Hematopoietic multipotent progenitor cell treated with erythropoietin and hydrocortisone succinate and interleukin-3 and kit ligand, for 15 days (in vitro differentiated cells): ENCODE measurements at regions not wholly inside any gene's neighbourhood (a gene's known extent, or its start where the extent isn't known, plus 50 kb on each side); places are given as distances from the start of the nearest gene placed in this dataset.

Source experiments
- DNase-seq: peaks from one replicate; pipeline ENCODE4 v3.0.0-alpha.2; 2015; ENCODE audit warnings: low spot score

DNA sequence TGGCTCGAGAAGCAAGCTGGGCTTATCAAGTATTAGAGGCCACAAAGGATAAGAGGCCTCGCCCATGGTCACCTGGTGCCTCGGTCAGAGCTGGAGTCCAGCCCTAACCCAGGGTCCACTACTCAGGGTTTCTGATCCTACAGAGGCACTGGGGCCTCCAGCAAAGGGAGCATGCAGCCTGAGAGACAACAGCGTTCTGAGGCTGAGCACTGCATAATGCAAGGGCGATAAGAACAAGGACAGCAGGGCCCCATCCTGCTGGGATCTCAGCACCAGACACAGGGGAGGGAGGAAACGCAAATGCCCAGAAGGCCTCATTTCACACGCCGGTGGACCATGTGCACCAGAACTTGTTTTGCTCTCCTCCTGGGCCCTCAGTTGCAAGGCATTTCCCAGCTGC lies 63.0 kb downstream of the C5orf15 start:
- no peak for DNase-seq

DNA sequence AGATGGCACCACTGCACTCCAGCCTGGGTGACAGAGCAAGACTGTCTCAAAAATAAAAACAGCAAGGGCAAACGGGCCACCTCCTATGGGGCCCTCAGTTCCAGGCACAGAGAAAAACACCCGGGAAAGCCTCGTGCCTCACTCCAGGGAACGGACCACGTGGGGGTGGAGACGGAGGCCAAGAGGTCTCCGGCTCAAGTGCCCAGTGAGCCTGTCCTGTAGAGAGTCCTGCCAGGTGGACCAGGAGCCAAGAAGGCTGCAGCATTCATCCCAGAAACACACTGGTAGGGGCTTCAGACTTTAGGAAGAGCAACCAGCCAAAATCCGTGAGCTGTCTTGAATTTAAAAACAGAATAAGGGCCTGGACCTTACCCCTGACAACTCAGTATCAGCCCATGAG lies 63.8 kb downstream of the C5orf15 start:
- DNase-seq = no peak

DNA sequence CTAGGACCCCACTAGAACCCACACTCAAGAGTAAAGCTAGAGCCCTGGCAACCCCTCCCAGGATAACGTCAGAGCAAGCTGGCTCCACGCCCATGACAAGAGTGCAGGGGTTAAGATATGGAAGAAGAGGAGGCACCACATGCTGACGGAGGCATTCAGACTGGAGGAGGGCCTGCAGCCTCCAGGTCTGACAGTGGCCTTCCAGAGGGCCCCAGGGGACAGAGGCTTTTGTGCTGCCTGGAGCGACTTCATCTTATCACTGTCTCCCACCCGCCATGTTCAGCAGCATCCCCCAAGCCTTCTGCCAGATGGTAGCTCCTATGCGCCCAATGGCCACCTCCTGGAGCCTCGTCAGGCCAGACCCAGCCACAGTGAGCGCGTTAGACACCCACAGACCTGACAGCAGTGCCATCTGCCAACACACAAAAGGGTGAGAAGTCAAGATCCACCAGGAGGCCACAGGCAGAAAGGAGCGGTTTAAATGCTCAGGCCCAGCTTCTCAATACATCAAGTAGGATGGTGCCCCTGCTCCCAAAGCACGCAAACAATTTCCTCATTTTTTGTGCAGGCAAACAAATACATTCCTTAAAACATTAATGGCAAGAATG lies 65.8 kb downstream of the C5orf15 start:
- peak; percentile 93 for DNase-seq

DNA sequence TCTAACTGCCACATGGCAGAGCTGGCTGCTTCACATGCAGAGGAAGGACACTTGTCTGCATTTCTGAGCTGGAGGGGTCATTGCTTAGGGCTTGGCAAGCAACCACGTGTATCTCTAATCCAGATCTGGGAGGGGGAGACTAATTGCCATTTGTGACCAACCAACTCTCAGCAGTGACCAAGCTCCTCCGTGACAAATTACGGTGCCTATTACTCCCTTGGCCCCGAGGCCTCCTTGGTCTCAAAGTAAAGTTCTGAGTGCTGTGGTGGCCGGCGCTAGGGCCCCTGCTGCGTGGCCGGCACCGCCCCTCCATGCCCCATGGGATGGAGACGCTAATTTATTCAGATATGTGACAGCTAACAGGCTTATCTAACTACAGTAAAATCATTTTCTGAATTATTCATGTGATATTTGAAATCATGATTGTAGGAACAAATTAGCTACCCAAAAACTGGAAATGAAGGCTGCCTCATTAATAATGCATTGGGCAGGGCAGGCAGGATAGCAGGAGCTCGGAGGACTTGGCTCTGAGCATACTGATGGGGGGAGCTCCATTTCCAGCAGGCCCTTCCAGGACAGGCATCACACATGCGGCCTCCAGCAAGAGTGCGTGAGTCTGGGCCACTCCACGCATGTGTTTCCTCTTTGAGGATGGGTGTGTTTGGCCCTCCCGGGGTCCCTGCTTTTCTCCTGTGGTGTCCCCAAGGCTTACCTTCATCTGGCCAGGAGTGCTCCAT lies 67.7 kb downstream of the C5orf15 start:
- no peak for DNase-seq

DNA sequence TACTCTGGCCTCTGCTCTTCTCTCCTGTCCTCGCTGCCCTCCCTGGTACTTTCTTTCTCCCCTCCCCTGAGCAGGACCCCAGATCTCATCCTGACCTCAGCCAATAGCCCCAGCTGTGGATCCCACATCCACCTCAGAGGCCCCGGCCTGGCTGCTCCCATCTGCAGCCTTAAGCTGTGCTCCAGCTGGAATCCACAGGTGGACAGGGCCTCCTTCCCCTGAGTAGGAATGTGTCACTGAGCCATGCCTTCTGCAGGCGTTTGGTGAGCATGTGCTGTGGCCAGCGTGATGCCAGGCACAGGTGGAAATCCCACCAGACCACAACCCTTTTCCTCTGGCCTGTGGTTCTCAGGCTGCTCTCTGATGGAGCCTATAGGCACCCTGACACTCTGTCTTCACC lies 68.9 kb downstream of the C5orf15 start:
- no peak for DNase-seq

DNA sequence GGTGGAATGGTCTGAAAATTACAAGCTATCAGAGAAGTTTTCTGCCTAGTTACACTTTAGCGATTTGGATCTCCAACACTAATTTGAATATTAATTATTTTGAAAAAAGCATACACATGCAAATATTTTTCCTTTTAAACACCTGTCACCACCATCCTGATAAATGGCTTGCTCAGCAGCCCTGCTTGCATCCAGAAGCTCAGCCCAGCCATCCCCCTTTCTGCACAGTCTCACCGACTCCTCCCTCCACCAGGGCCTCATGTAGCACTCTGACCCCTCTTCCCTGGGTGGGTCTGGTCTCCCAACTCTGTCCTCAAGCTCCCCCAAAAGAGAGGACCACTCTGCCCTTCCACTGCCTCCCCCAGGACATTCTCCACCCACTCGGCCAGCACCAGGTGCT lies 70.0 kb downstream of the C5orf15 start:
- DNase-seq = no peak

GRCh38 chr5:133897431-133897830 lies 71.0 kb downstream of the C5orf15 start:
- no peak for DNase-seq

GRCh38 chr5:133896873-133897272 lies 71.6 kb downstream of the C5orf15 start:
- DNase-seq = no peak

DNA sequence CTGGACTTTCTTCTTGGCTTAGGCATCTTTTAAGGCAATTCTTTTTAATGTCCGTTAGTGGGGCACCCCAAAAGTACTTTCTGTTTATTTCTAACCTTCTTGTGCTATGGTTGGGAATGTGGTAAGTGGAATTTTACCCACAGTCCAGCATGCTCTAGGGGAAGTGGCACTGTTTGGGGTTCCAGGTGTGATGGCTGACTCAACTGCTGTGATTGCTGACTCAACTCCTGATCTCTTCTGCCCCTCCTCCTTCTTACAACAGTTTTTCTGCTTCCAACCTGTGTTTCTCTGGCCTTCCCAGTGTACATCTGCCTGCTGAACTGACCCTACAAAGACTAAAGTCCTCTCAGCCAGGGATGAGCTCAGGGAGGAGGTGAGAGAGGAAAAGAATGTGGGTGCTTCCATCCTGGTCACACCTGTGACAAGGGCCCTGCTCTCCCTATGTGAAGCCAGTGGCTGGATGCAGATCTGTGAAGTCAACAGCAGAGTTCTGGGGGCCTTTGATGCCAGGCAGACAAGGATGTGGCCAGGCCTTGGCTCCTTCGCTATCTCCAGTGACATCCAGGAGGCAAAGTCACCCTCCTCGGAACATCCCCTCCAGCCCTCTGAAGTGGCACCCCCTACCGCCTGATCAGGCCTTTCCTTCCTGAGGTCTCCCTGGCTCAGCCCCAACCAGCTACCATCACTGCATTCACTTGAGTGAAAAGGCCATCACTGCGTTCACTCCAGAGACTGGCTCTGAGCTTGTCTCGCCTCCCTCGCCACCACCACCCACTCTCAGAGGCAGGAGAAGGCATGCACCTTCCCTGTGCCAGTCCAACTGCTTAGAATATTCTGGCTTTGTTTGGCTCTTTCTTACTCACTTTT lies 72.2 kb downstream of the C5orf15 start:
- no peak for DNase-seq

- DNase-seq = no peak
Observed at GRCh38 chr5:133894143-133894542, 74.3 kb downstream of the C5orf15 start.

DNA sequence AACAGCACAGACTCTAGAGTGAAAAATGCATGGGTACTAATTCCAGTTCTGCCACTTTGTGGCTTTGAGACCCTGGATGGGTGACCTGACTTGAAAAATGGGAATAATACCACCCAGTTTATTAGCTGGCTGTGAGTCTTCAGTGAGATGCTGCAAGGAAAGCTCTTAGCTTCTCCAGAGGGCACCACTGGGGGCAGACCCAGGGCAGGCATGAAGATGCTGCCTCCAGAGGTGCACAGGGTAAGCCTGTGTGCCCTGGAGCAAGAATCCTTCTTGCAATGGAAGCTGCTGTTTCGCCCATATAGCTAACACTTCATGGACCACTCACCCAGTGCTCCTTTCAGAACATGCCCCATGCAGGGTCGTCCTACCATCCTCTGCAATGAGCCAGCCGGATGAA lies 75.7 kb downstream of the C5orf15 start:
- DNase-seq = no peak

GRCh38 chr5:133892306-133892705 lies 76.1 kb downstream of the C5orf15 start:
- DNase-seq = no peak

DNA sequence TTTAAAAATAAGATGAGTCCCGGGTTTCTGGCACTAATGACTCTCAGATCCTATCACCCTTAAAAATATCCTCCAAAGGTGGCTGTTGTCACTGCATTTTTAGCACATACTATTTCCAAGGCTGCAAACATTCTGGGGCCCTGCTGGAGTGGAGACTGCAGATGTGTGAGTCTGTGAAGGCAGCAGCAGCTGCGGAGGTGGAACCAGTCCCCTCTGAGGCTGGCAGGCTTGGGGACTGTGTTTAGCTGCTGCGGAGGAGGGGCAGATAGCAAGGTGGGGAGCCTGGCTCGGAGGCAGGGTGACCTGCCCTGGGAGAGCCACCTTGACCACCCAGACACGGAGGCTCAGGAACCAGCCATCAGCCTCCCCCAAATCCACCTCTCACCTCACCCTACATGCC lies 77.0 kb downstream of the C5orf15 start:
- DNase-seq = no peak

DNA sequence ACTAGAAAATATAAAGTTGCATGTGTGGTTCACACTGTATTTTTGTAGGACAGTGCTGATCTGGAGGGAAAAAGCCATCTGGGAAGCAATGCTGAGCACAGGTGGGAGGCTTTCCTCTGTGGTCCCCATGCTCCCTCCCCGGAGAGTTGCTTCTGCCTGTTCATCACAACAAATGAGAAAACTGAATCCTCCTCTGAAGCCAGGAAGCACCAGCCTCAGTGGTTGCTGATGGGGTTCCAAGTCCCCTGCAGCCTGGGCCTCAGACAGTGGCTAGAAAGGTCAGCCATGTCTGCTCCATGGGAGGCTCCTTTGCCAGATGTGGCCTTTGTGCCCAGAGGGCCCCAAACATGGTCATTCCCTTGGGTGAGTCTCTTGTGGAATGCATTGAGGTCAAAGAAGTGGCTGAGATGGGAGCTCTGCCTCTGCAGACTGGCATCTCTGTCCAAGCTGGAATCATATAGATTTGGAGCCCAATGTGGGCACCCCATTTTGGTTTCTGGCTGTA lies 77.6 kb downstream of the C5orf15 start:
- DNase-seq = no peak

- no peak for DNase-seq
Observed at GRCh38 chr5:133890314-133890713, 78.1 kb downstream of the C5orf15 start.

GRCh38 chr5:133889271-133889905 lies 79.0 kb downstream of the C5orf15 start:
- no peak for DNase-seq

- no peak for DNase-seq
Observed at GRCh38 chr5:133888625-133888991, 79.8 kb downstream of the C5orf15 start.

GRCh38 chr5:133885566-133885965 lies 82.9 kb downstream of the C5orf15 start:
- DNase-seq = no peak

DNA sequence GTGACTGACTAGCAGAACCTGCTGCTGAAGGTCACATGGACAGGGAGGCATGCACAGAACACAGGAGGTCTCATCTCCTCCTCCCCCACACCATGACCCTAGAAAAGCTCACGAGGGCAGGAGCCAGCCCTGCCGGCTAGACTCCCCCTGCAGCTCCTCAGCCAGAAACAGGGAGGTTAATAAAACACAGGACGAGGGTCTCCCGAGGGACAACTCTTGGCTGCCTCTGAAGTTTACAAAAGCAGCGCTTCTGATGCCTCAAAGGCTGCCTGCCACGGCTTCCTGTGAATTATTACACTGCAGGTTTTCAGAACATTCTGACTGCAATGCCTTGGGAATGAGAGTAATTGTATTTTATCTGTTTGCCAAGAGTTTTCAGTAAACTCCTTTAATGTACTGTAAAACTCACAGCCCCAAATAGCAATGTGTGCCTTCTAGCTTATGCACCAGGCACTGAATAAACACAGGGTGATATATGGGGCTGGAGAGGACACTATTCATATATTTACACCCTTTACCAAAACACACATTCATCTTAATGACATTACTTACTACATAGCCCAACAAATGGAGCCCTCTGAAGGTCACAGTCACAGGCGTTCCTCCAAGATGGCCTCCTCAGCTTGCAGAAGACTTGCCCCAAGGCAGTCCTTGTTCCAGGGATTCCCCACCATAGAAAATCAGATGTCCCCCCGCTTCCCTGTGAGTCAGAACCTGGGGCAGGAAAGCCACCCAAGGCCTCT lies 83.7 kb downstream of the C5orf15 start:
- no peak for DNase-seq

DNA sequence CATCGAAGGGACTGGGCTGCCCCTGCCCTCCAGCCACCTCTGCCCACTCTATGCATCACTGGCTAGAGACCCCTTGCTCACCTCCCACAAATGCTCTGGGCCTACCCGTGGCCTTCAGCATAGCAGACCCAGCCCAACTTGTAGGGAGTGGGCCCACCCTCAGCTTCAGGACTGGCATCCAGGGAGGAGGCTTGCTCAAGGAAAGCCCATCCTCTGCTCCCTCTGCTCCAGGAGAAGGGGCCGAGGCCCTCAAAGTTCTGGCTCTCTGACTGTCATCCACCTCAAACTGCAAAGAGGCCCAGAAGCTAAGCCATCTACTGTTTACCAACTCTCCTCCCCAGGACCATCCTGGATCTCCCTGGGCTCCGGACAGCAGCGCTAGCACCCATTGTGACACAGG lies 84.5 kb downstream of the C5orf15 start:
- no peak for DNase-seq

DNA sequence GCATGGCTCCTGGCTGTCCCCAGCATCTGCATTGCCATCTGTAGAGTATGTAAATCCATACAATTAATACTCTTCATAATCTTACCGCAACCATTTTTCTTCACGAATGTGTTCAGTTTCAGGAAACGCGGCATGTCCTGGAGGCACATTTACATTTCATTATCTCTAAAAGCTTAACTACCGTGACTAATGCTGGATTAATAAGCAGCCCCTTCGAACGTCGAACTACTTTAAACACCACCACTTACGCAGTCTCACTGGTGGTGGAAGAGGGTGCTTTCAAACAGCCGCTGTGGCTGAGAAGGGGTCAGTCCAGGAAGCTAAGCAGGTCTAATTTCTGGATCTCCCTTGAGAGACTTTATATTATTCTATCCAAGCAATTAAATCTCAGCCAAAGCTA lies 85.6 kb downstream of the C5orf15 start:
- DNase-seq = no peak

- no peak for DNase-seq
Observed at GRCh38 chr5:133882389-133882695, 86.1 kb downstream of the C5orf15 start.
